ENCODE measurements at regions not wholly inside any gene's neighbourhood (a gene's known extent, or its start where the extent isn't known, plus 50 kb on each side); places are given as distances from the start of the nearest gene placed in this dataset.
"Not testable (repeated sequence)": the region's sequence is repeated elsewhere in the genome, so short reads cannot be mapped to it uniquely, and the experiment has no call there.

DNA sequence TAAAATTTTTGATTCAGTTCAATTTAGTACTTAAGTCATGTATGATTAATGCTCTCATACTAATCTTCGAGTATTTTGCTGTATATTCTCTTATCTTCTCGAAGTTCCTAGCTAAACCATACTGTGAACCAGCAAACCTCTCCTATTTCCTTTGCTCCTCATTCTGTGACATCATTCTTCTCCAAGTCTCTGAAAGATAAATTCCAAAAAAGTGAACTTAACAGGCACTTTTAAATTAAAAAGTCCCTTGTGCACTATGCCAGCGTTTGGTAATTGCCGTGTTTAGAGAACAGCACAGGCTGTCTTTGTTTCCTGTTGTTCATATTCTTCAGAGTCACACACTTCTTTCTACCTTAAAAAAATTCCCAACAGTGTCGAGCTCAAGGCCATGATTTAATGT lies 188.4 kb upstream of the PHACTR1 start:
- Mint-ChIP-seq H3K36me3 (ENCODE audit: low read depth) (no peaks in the 10 kb centered on the region), H3K4me3 (no peak overlapping the region), H3K27me3 (peaks cover 11% of the 10 kb centered on the region), H3K27ac (no peak overlapping the region), H3K9me3 (ENCODE audit: low read depth) (no peaks in the 10 kb centered on the region), H3K4me1 (no peaks in the 10 kb centered on the region)
- ChIA-PET POLR2A (no interaction called here), CTCF (interaction anchor here (0.6 kb wide), 1 partner anchor 95 kb away, joined by 3 read pairs; no protein-coding TSS in a partner anchor)
- DNase-seq (no peak), ATAC-seq (no peak)
- intact Hi-C loops (cut with DNase I, micrococcal nuclease): no loop called here

DNA sequence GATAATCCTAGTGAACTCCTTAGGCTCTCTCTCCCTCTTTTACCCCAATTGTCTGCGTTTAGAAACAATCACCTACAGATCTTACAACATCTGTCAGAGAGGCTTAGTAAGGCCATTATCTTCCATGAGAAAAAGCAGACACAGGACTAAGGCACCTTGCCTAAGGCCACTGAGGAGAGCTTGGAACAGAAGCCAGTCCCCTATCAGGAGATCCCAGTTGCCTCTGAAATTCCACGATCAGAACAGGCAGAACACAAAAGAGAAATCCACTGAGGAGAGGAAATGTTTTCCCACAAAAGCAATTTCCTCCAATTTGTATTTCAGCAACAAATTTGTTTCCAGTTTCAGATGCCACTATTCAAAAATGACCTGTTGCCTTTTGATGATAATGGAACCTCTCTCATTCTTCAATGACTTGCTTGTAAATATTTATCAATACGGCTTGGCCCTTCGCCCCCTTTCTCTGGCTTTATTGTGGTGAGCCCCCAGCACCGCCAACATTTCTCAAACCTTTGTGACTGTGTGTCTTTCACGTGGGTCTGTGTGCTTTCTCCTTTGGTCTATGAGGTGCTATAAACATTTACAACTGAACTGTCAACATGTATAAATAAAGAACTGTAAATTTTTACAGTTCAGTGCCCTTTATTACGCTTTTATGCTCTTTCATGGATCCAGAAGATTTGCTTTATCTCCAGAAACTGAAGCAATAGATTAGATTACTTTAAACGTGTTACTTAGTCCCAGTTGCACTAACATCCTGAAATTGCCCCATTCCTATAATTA lies 187.8 kb upstream of the PHACTR1 start:
- ChIA-PET POLR2A (no interaction called here), CTCF (no interaction called here)
- ATAC-seq: no peak
- Mint-ChIP-seq H3K36me3 (ENCODE audit: low read depth) (no peaks in the 10 kb centered on the region), H3K9me3 (ENCODE audit: low read depth) (no peaks in the 10 kb centered on the region), H3K27ac (no peak overlapping the region), H3K4me1 (no peaks in the 10 kb centered on the region), H3K27me3 (peaks cover 11% of the 10 kb centered on the region), H3K4me3 (no peak overlapping the region)
- no peak for DNase-seq
- intact Hi-C loops (cut with DNase I, micrococcal nuclease): no loop called here

DNA sequence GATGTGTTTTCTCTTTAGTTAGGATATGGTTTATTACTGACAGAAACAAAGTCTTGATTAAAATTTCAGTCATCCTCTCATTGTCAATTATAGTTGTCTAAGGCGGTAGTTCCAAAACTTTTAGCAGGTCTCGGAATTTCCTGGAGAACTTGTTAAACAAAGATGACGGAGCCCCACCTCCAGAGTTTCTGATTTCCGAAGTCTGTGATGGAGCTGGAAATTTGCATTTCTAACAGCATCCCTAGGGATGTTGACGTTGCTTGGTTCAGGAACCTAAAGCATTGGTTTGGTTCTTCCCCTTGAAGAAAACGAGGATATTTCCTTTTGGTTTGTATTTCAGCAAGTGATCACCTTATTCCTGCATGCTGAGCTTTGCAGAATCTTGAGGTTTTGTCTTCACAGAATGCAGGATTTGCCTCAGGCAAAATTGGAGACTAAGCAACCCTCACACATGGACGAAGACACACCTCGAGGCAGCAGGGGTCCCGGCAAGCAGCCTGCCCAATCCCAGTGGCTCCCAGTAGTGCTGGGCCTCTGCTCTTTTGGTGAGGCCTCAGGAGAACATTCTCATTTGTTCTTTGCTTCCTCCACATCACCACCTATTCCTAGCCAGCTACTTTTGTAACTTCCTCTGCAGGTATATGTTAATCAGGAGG lies 187.1 kb upstream of the PHACTR1 start:
- ChIA-PET CTCF (no interaction called here), POLR2A (no interaction called here)
- Mint-ChIP-seq H3K27ac (no peak overlapping the region), H3K4me1 (no peaks in the 10 kb centered on the region), H3K9me3 (ENCODE audit: low read depth) (no peaks in the 10 kb centered on the region), H3K27me3 (peaks cover 9% of the 10 kb centered on the region), H3K36me3 (ENCODE audit: low read depth) (no peaks in the 10 kb centered on the region), H3K4me3 (no peak overlapping the region)
- no peak for ATAC-seq
- no peak for DNase-seq
- intact Hi-C loops (cut with DNase I, micrococcal nuclease): no loop called here

DNA sequence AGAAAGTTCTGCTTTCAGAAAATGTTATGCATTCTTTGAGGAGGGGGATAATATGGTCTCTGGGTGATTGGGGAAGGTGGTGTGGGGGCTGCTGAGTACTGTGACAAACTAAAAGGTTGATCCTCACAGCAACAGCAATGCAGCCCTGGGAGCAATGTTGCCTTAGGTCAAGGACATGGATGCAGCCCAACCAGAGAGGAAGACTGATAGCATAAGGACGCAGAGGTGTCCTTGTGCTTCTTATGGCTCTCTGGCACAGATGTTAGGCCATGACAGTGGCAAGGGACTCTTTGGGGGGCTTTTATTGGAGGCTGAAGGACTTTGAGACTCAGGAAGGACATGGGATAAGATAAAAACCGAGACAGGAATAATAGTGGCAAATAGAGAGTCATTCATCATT lies 186.2 kb upstream of the PHACTR1 start:
- no peak for ATAC-seq
- H3K36me3 Mint-ChIP-seq (ENCODE audit: low read depth): no peaks in the 10 kb centered on the region
- no peaks in the 10 kb centered on the region for H3K4me1 Mint-ChIP-seq
- ChIA-PET POLR2A (no interaction called here), CTCF (no interaction called here)
- intact Hi-C loops (cut with DNase I, micrococcal nuclease): no loop called here
- H3K4me3 Mint-ChIP-seq: no peak overlapping the region
- H3K27ac Mint-ChIP-seq: no peak overlapping the region
- peaks cover 7% of the 10 kb centered on the region for H3K27me3 Mint-ChIP-seq
- DNase-seq: no peak
- no peaks in the 10 kb centered on the region for H3K9me3 Mint-ChIP-seq (ENCODE audit: low read depth)

DNA sequence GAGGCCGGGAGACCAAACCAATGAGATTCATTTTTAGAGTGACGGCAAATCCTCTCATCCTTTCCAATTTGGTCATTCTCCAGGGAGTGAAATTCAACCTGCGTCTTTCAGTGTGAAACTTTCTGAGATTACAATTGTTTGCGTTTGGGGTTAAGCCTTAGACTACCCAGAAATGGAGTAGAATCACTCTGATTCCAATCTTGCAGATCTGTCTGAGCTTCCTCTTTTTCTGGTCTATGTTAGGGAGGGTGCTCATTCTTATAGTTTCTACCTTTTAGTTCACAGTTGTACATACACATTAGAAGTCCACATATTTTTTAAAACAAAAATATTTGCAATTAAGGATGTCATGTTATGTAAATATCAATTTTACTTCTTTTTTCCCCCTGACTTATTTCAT lies 183.0 kb upstream of the PHACTR1 start:
- no peaks in the 10 kb centered on the region for H3K36me3 Mint-ChIP-seq (ENCODE audit: low read depth)
- H3K27me3 Mint-ChIP-seq: peaks cover 2% of the 10 kb centered on the region
- DNase-seq: no peak
- ChIA-PET CTCF (no interaction called here), POLR2A (no interaction called here)
- H3K27ac Mint-ChIP-seq: no peak overlapping the region
- no peak for ATAC-seq
- no peaks in the 10 kb centered on the region for H3K9me3 Mint-ChIP-seq (ENCODE audit: low read depth)
- H3K4me1 Mint-ChIP-seq: no peaks in the 10 kb centered on the region
- intact Hi-C loops (cut with DNase I, micrococcal nuclease): no loop called here
- no peak overlapping the region for H3K4me3 Mint-ChIP-seq

DNA sequence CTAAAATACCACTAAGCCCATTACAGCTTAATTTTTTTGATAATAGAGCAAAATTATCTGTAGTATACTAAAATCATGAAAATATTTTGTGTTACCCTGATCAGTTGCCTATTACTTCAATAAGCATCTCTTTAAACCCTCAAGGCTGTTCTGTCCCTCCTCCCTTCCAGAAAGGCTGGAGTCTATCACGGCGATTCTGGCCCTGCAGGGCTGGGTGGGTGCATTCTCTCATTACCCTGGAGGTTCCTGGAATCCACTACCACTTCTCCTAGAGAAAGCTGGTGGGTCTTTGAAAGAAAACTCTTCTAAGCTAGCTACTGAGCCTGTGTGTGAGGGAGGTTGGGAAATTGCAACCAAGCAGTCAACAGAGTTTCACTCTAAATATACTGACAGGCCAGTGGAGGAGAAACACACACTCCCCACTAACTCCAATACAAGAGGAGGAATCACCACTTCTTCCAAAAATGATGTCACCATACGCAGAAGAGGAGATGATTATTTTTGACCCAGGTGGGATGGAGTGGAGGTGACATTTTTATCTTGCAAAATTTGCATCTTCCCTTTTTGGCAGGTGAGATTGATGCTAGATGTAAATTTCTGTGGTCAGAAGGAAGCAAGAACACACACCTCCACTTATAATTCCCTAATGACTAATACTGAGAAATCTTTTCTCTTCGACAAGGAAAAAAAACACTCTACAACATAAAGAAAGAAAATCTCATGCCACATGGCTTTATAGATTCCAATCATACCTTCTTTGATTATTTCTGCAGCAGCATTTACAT lies 182.3 kb upstream of the PHACTR1 start:
- intact Hi-C loops (cut with DNase I, micrococcal nuclease): no loop called here
- CTCF ChIA-PET: no interaction called here
- POLR2A ChIA-PET: no interaction called here
- Mint-ChIP-seq H3K36me3 (ENCODE audit: low read depth) (no peaks in the 10 kb centered on the region), H3K4me1 (no peaks in the 10 kb centered on the region), H3K4me3 (no peak overlapping the region), H3K27me3 (peaks cover 2% of the 10 kb centered on the region), H3K9me3 (ENCODE audit: low read depth) (no peaks in the 10 kb centered on the region), H3K27ac (no peak overlapping the region)
- DNase-seq (no peak), ATAC-seq (no peak)

DNA sequence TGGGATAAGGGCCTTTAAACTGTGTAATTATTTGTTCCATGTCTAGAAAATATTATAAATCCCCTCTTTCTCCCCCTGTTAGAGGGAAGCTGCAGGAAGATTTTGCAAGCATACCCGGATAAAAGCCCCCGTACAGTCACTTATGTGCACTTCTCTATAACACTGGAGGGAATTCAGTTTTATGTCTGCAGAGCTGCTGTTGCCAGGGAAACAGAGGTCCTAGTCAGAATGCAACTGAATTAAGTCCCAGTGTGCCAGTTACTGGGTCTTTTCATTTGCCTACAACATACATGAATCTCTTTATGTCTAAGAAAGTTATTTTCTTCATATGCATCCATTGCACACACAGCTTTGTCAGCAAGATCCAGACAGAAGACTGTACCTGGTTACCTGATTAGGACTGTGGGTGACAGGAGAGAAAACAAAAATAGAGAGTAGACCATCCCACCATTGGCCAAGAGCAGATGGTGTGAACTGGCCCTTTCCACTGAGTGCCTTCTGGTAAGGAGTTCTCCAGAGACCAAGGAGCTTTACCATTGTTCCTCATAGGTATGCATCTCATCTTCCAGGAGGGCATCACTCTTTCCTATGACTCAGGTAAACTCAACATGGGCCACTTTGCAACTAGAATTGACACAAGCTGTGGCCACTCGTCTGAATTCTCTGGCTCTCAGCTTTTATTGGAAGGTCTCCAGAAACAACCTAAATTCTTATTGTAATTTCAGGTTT lies 180.8 kb upstream of the PHACTR1 start:
- intact Hi-C loops (cut with DNase I, micrococcal nuclease): no loop called here

DNA sequence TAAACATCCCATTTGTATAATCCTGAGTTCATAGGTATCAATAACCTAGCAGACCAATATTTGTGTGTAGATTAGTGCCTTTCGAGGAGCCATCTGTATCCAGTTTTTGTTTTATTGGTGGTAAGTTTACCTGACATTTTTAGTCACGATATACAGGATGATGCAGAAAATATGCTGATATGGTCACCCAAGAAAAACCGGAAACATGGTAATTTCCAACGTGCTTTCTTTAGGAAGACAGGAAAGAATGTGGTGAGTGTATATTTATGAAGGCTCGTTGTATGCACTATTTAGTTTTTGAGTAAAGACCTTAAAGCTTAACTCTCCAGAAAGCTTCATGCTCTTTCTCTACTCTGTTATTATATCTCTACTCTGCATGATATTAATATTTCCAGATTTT lies 180.2 kb upstream of the PHACTR1 start:
- intact Hi-C loops (cut with DNase I, micrococcal nuclease): no loop called here
- POLR2A ChIA-PET: no interaction called here

More for the DNA sequence above, 180.8 kb upstream of the PHACTR1 start:
- POLR2A ChIA-PET: no interaction called here
- no peak for ATAC-seq
- no peak for DNase-seq
- Mint-ChIP-seq H3K4me1 (no peaks in the 10 kb centered on the region), H3K9me3 (ENCODE audit: low read depth) (no peaks in the 10 kb centered on the region), H3K27ac (no peak overlapping the region), H3K27me3 (peaks cover 2% of the 10 kb centered on the region), H3K36me3 (ENCODE audit: low read depth) (no peaks in the 10 kb centered on the region), H3K4me3 (no peak overlapping the region)
- CTCF ChIA-PET: no interaction called here

DNA sequence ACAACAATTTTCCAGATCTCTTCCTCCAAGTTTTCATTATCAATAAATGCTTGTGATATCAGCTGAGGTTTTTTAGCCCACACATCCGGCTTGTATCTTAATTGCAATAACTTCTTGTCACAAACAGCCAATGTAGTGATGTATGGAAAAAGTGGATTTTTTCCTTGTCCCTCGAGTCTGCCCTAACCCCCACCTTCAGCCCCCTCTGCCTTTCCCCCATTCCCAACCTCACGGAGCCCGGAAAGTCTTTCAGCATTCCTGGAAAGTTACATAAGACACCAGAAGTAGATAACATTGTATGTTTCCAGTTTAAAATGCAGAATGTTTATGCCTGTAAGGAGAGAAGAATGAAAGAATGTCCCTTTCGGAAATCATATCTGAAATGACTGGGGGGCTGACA lies 179.2 kb upstream of the PHACTR1 start:
- H3K4me1 Mint-ChIP-seq: no peaks in the 10 kb centered on the region
- ChIA-PET CTCF (no interaction called here), POLR2A (no interaction called here)
- ATAC-seq (no peak), DNase-seq (no peak)
- H3K36me3 Mint-ChIP-seq (ENCODE audit: low read depth): no peaks in the 10 kb centered on the region
- peaks cover 3% of the 10 kb centered on the region for H3K27me3 Mint-ChIP-seq
- no peak overlapping the region for H3K27ac Mint-ChIP-seq
- no peak overlapping the region for H3K4me3 Mint-ChIP-seq
- intact Hi-C loops (cut with DNase I, micrococcal nuclease): no loop called here
- no peaks in the 10 kb centered on the region for H3K9me3 Mint-ChIP-seq (ENCODE audit: low read depth)

More for the DNA sequence above, 180.2 kb upstream of the PHACTR1 start:
- no peaks in the 10 kb centered on the region for H3K4me1 Mint-ChIP-seq
- H3K9me3 Mint-ChIP-seq (ENCODE audit: low read depth): no peaks in the 10 kb centered on the region
- no peaks in the 10 kb centered on the region for H3K27me3 Mint-ChIP-seq
- CTCF ChIA-PET: no interaction called here
- ATAC-seq: no peak
- no peak overlapping the region for H3K4me3 Mint-ChIP-seq
- no peak overlapping the region for H3K27ac Mint-ChIP-seq
- DNase-seq: no peak
- H3K36me3 Mint-ChIP-seq (ENCODE audit: low read depth): no peaks in the 10 kb centered on the region

DNA sequence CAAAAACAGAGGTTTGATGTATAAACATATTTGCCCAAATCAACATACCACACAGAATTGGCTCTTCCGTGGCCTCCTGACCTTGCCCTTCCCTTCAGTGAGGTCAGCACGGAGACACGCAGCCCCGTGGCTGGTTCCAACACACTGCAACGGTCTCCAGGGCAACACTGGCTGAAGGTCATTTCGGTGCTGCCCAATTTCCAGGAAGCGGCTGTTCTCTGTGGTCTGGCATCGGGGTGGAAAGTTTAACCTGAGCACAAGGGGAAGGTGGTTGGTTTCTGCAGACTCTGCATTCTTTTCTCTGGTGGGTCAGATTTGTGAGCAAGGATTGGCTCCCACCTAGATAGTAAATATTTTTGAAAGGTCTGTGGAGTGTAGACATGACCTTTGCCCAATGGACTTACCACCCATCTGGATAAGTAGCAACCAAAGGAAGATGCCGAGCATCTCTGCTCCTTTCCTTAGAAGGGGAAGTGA lies 177.6 kb upstream of the PHACTR1 start:
- ChIA-PET POLR2A (no interaction called here), CTCF (no interaction called here)
- no peaks in the 10 kb centered on the region for H3K36me3 Mint-ChIP-seq (ENCODE audit: low read depth)
- no peaks in the 10 kb centered on the region for H3K4me1 Mint-ChIP-seq
- peaks cover 3% of the 10 kb centered on the region for H3K27me3 Mint-ChIP-seq
- no peaks in the 10 kb centered on the region for H3K9me3 Mint-ChIP-seq (ENCODE audit: low read depth)
- ATAC-seq (no peak), DNase-seq (no peak)
- intact Hi-C loops (cut with DNase I, micrococcal nuclease): no loop called here
- H3K4me3 Mint-ChIP-seq: no peak overlapping the region
- no peak overlapping the region for H3K27ac Mint-ChIP-seq

DNA sequence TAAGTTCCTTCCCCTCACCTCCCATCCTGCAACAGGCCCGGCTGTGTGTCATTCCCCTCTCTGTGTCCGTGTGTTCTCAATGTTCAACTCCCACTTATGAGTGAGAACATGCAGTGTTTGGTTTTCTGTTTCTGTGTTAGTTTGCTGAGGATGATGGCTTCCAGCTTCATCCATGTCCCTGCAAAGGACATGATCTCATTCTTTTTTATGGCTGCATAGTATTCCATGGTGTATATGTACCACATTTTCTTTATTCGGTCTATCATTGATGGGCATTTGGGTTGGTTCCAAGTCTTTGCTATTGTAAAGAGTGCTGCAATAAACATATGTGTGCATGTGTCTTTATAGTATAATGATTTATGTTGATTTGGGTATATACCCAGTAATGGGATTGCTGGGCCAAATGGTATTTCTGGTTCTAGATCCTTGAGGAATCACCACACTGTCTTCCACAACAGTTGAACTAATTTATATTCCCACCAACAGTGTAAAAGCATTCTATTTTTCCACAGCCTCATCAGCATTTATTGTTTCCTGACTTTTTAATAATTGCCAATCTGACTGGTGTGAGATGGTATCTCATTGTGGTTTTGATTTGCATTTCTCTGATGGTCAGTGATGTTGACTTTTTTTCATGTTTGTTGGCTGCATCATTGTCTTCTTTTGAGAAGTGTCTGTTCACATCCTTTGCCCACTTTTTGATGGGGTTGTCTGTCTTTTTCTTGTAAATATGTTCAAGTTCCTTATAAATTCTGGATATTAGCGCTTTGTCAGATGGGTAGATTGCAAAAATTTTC lies 174.1 kb upstream of the PHACTR1 start:
- intact Hi-C loops (cut with DNase I, micrococcal nuclease); H3K4me1 Mint-ChIP-seq; H3K36me3 Mint-ChIP-seq (ENCODE audit: low read depth); POLR2A ChIA-PET; H3K4me3 Mint-ChIP-seq; DNase-seq; H3K9me3 Mint-ChIP-seq (ENCODE audit: low read depth); H3K27me3 Mint-ChIP-seq; ATAC-seq; H3K27ac Mint-ChIP-seq; CTCF ChIA-PET: not testable (repeated sequence)
